Esophagus muscularis mucosa (tissue), 4 donors: ENCODE measurements at regions not wholly inside any gene's neighbourhood (a gene's known extent, or its start where the extent isn't known, plus 50 kb on each side); places are given as distances from the start of the nearest gene placed in this dataset.

Experiments
- EP300 ChIP-seq: sonication (generic); formaldehyde crosslinking; IDR thresholded peaks from one replicate; pipeline ENCODE4 v1.6.1; 2017; ENCODE audit warnings: antibody characterized with exemption
- POLR2AphosphoS5 ChIP-seq, 2 donors: sonication (generic); formaldehyde crosslinking; IDR thresholded peaks; one replicate each; pipeline ENCODE4 v1.6.1; 2017; ENCODE audit warnings: antibody characterized with exemption in 2 of 2
- TF ChIP-seq, protein P1 (sequence below), 3 experiments: fragments of 200-600 bp in 2 of 3; fragments of 450-650 bp in 1 of 3; sonication (generic) in 2 of 3; IDR thresholded peaks; one replicate each; pipeline ENCODE4 v1.5.1; 2017 to 2019; ENCODE audit warnings: antibody characterized with exemption in 3 of 3, mild to moderate bottlenecking in 2 of 3, moderate library complexity in 1 of 3

DNA sequence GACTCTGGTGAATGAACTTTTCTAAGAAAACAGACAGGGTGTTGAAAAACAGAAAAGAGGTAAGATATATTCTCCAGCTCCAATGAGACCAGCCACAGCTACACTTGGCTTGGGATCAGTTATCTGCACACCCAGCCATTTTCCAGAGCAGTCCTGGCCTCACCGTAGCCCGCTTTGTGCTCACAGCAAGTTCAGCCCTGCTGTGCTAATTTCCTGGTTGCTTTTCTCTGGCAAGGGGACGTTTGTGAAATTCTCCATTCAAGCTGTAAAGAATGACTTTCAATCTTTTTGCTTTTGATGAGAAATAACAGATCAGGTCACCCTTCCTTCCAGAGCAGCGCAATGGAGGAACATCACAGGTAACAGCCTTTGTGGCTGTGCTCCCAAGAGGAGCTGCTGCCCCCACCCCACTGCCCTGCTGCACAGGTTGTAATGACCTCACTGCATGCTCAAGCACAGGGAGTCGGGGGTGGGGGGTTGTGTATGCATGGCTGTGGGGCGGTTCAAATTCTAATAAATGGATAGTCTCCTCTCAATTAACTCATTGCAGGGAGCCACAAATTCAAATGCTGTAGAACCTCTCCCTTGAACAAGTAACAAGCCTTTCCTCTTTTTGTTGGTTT is 516.6 kb upstream of the NBEA start:
- TF ChIP-seq, protein P1, sequence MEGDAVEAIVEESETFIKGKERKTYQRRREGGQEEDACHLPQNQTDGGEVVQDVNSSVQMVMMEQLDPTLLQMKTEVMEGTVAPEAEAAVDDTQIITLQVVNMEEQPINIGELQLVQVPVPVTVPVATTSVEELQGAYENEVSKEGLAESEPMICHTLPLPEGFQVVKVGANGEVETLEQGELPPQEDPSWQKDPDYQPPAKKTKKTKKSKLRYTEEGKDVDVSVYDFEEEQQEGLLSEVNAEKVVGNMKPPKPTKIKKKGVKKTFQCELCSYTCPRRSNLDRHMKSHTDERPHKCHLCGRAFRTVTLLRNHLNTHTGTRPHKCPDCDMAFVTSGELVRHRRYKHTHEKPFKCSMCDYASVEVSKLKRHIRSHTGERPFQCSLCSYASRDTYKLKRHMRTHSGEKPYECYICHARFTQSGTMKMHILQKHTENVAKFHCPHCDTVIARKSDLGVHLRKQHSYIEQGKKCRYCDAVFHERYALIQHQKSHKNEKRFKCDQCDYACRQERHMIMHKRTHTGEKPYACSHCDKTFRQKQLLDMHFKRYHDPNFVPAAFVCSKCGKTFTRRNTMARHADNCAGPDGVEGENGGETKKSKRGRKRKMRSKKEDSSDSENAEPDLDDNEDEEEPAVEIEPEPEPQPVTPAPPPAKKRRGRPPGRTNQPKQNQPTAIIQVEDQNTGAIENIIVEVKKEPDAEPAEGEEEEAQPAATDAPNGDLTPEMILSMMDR (IDR thresholded peaks at IDR 0.05), result no peak
- TF ChIP-seq EP300 (no peak), POLR2AphosphoS5 (IDR thresholded peaks at IDR 0.05) (no peak)
